Keratinocyte (primary cell): ENCODE measurements at regions not wholly inside any gene's neighbourhood (a gene's known extent, or its start where the extent isn't known, plus 50 kb on each side); places are given as distances from the start of the nearest gene placed in this dataset.

ENCODE experiments used
- DNase-seq: peaks from one replicate; pipeline ENCODE4 v3.0.0-alpha.2; 2011; ENCODE audit warnings: low read depth, missing footprints, low spot score
- FAIRE-seq: peaks from 2 replicates; lab custom pipeline; 2011; peaks lifted over from hg19 to GRCh38; lab: Jason Lieb, UNC
- H2AFZ ChIP-seq: 2 replicates; pipeline ENCODE4 v1.6.0; 2012; ENCODE audit warnings: low read length, control low read depth, inconsistent platforms; ENCODE audit not compliant: control insufficient read depth
- H3K27ac ChIP-seq: 2 replicates; pipeline ENCODE4 v1.5.1; 2011; ENCODE audit warnings: low read length; ENCODE audit not compliant: control insufficient read depth, insufficient read depth
- H3K27me3 ChIP-seq: 3 replicates; pipeline ENCODE4 v1.6.0; 2011; ENCODE audit warnings: low read length; ENCODE audit not compliant: control insufficient read depth, insufficient read depth; ENCODE audit errors: extremely low read depth
- H3K36me3 ChIP-seq, 2 experiments: 2 replicates in 1 of 2; 3 replicates in 1 of 2; pipeline ENCODE4 v1.5.1; 2011; ENCODE audit warnings: low read length in 2 of 2, mild to moderate bottlenecking in 1 of 2; ENCODE audit not compliant: control insufficient read depth in 2 of 2, insufficient read depth in 2 of 2; ENCODE audit errors: extremely low read depth in 1 of 2
- H3K4me1 ChIP-seq: 3 replicates; pipeline ENCODE4 v1.5.1; 2011; ENCODE audit warnings: low read length; ENCODE audit not compliant: control insufficient read depth, insufficient read depth; ENCODE audit errors: extremely low read depth
- H3K4me2 ChIP-seq: 3 replicates; pipeline ENCODE4 v1.6.0; 2011; ENCODE audit warnings: low read depth, low read length; ENCODE audit not compliant: control insufficient read depth, insufficient read depth; ENCODE audit errors: extremely low read depth
- H3K4me3 ChIP-seq, 3 experiments: fragments of 200-600 bp in 1 of 3; sonication (generic) in 1 of 3; 2 replicates in 2 of 3; 3 replicates in 1 of 3; pipeline ENCODE4 v1.5.1; 2011 to 2016; ENCODE audit warnings: low read length in 3 of 3, mild to moderate bottlenecking in 3 of 3, control low read depth in 2 of 3, inconsistent platforms in 1 of 3, low read depth in 1 of 3, mixed read lengths in 1 of 3, mixed run types in 1 of 3, moderate library complexity in 1 of 3; ENCODE audit not compliant: control insufficient read depth in 2 of 3, insufficient read depth in 2 of 3; ENCODE audit errors: extremely low read depth in 1 of 3
- H3K79me2 ChIP-seq: 2 replicates; pipeline ENCODE4 v1.6.0; 2012; ENCODE audit warnings: low read length; ENCODE audit not compliant: control insufficient read depth, insufficient read depth
- H3K9ac ChIP-seq: 3 replicates; pipeline ENCODE4 v1.6.0; 2011; ENCODE audit warnings: low read length; ENCODE audit not compliant: control insufficient read depth, insufficient read depth; ENCODE audit errors: extremely low read depth
- H3K9me1 ChIP-seq: 3 replicates; pipeline ENCODE4 v1.6.0; 2011; ENCODE audit warnings: low read length; ENCODE audit not compliant: control insufficient read depth, insufficient read depth; ENCODE audit errors: extremely low read depth
- H3K9me3 ChIP-seq: 2 replicates; pipeline ENCODE4 v1.5.1; 2012; ENCODE audit warnings: low read depth, low read length; ENCODE audit not compliant: control insufficient read depth
- H4K20me1 ChIP-seq: 3 replicates; pipeline ENCODE4 v1.6.0; 2011; ENCODE audit warnings: low read length; ENCODE audit not compliant: control insufficient read depth, insufficient read depth; ENCODE audit errors: extremely low read depth
- CTCF ChIP-seq, 3 experiments: IDR thresholded peaks in 1 of 3; conservative IDR thresholded peaks in 1 of 3; optimal IDR thresholded peaks in 1 of 3; 2 replicates in 2 of 3; 3 replicates in 1 of 3; pipeline versions ENCODE3 to v1.5.1; 2011; ENCODE audit warnings: low read length in 3 of 3, mild to moderate bottlenecking in 3 of 3, moderate library complexity in 2 of 3, control low read depth in 1 of 3, inconsistent platforms in 1 of 3; ENCODE audit not compliant: insufficient read depth in 2 of 3; ENCODE audit errors: extremely low read depth in 1 of 3
- EZH2 ChIP-seq: IDR thresholded peaks from one replicate; pipeline ENCODE4 v1.6.1; 2012; ENCODE audit warnings: inconsistent platforms, mild to moderate bottlenecking, low read length, moderate library complexity
- dilution Hi-C: fragments of 300-500 bp; cut with MboI; formaldehyde crosslinking; loops from one replicate; pipeline ENCODE4 v1.7.0; 2020; ENCODE audit warnings: low sequenced_read_pairs; ENCODE audit not compliant: extremely low pct_ligation_motif_present

GRCh38 chr4:126375462-126376054, 1060.8 kb downstream of the FAT4 start:
- TF ChIP-seq EZH2 (no peak), CTCF (optimal IDR thresholded peaks at IDR 0.05 in 1 of 3, IDR thresholded peaks at IDR 0.05 in 1 of 3, conservative IDR thresholded peaks at IDR 0.05 in 1 of 3; ENCODE audit: extremely low read depth in 1 of 3, insufficient read depth in 2 of 3, low read length in 3 of 3) (no peak)
- Histone ChIP-seq H3K9me3 (no peaks in the 10 kb centered on the region), H4K20me1 (no peaks in the 10 kb centered on the region), H3K27me3 (no peaks in the 10 kb centered on the region), H2AFZ (no peak overlapping the region), H3K4me1 (no peaks in the 10 kb centered on the region), H3K79me2 (no peaks in the 10 kb centered on the region), H3K4me3 (no peak overlapping the region), H3K27ac (no peak overlapping the region), H3K9ac (no peak overlapping the region), H3K4me2 (no peak overlapping the region), H3K9me1 (no peaks in the 10 kb centered on the region), H3K36me3 (no peaks in the 10 kb centered on the region)
- DNase-seq, result no peak
- no peak for FAIRE-seq
- dilution Hi-C loops, result no loop called here

GRCh38 chr4:126385954-126386353, 1071.2 kb downstream of the FAT4 start:
- no peak overlapping the region for H2AFZ ChIP-seq
- no peak for TF ChIP-seq EZH2
- TF ChIP-seq CTCF (optimal IDR thresholded peaks at IDR 0.05 in 1 of 3, IDR thresholded peaks at IDR 0.05 in 1 of 3, conservative IDR thresholded peaks at IDR 0.05 in 1 of 3; ENCODE audit: extremely low read depth in 1 of 3, insufficient read depth in 2 of 3, low read length in 3 of 3), result no peak
- no peak overlapping the region for H3K9ac ChIP-seq
- no peak overlapping the region for H3K4me2 ChIP-seq
- no peaks in the 10 kb centered on the region for H3K27me3 ChIP-seq
- H3K36me3 ChIP-seq, result no peaks in the 10 kb centered on the region
- dilution Hi-C loops, result no loop called here
- no peaks in the 10 kb centered on the region for H3K9me1 ChIP-seq
- no peaks in the 10 kb centered on the region for H3K4me1 ChIP-seq
- FAIRE-seq (no peak), DNase-seq (no peak)
- no peaks in the 10 kb centered on the region for H4K20me1 ChIP-seq
- H3K27ac ChIP-seq, result no peak overlapping the region
- no peaks in the 10 kb centered on the region for H3K9me3 ChIP-seq
- H3K4me3 ChIP-seq, result no peak overlapping the region
- no peaks in the 10 kb centered on the region for H3K79me2 ChIP-seq
